ENCODE measurements at regions not wholly inside any gene's neighbourhood (a gene's known extent, or its start where the extent isn't known, plus 50 kb on each side); places are given as distances from the start of the nearest gene placed in this dataset.
"Not testable (repeated sequence)": the region's sequence is repeated elsewhere in the genome, so short reads cannot be mapped to it uniquely, and the experiment has no call there.

DNA sequence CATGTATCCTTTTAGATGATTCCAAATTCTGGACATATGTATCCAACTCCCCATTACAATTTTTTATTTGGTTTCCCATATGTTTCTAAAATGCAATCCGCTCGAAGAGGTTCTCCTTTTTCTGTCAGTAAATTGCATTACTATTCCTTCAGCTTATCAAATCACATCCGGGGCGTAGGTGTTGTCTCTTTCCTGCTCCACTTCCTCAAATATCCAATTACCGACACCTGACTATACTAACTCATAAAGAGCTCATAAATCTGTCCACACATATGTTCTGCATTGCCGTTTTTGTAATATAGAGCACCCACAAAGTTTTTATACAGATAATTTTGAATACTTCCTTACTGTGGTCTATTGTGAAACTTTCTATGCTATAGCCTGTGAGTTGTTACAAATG, 63.1 kb upstream of the HSFY2 start:
- not testable (repeated sequence) for ATAC-seq, H3K4me3 Mint-ChIP-seq, H3K27me3 Mint-ChIP-seq, H3K9me3 Mint-ChIP-seq, H3K36me3 Mint-ChIP-seq, H3K27ac Mint-ChIP-seq, H3K4me1 Mint-ChIP-seq
